ENCODE measurements at regions not wholly inside any gene's neighbourhood (a gene's known extent, or its start where the extent isn't known, plus 50 kb on each side); places are given as distances from the start of the nearest gene placed in this dataset.

DNA sequence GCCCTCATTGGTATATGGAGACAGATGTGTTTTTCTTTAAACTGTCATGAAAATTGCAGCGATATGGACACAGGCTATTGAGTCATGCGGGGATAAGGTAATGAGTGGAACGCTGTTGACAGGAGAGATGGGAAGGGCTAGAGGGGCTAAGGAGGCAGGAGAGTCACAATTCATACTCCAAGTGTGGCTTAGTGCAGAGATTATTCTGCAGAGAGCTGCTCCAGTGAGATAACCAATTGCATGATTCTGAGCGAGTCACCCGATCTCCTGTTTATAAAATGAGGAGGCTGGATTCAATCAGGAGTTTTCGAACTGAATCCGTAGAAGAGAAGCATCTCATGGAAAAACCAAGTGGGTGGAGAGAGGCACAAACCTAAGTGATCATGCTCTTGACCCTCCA is 106.4 kb upstream of the PLEKHG7 start:
- TF ChIP-seq, protein P1, sequence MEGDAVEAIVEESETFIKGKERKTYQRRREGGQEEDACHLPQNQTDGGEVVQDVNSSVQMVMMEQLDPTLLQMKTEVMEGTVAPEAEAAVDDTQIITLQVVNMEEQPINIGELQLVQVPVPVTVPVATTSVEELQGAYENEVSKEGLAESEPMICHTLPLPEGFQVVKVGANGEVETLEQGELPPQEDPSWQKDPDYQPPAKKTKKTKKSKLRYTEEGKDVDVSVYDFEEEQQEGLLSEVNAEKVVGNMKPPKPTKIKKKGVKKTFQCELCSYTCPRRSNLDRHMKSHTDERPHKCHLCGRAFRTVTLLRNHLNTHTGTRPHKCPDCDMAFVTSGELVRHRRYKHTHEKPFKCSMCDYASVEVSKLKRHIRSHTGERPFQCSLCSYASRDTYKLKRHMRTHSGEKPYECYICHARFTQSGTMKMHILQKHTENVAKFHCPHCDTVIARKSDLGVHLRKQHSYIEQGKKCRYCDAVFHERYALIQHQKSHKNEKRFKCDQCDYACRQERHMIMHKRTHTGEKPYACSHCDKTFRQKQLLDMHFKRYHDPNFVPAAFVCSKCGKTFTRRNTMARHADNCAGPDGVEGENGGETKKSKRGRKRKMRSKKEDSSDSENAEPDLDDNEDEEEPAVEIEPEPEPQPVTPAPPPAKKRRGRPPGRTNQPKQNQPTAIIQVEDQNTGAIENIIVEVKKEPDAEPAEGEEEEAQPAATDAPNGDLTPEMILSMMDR (IDR thresholded peaks at IDR 0.05) = no peak
- Histone ChIP-seq H3K27ac (no peak overlapping the region), H3K36me3 (no peaks in the 10 kb centered on the region), H3K9me3 (peaks cover 14% of the 10 kb centered on the region), H3K4me1 (no peaks in the 10 kb centered on the region), H3K27me3 (ENCODE audit: low read depth) (no peaks in the 10 kb centered on the region), H3K4me3 (no peak overlapping the region)
- ATAC-seq = no peak
- no peak for DNase-seq
- intact Hi-C loops (cut with DNase I) = no loop called here

DNA sequence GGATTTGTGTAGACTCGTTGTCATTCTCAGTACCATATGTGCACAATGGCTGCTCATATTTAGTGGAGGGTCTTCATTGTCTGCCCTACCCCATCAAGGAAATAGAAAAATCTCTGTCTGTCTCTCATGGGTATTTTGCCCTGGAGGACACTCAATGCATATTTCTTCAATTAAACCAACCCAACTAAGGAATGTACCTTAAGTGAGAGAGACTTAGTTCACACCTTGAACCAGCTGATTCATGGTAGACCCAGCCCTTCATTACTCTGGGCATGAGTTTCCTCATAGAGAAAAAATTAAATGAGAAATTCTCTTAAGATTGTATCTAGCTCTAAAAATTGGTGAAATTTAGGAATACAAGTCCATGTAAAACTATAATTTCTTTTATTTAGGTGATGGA is 107.1 kb upstream of the PLEKHG7 start:
- H3K27ac ChIP-seq = no peak overlapping the region
- H3K9me3 ChIP-seq = peaks cover 14% of the 10 kb centered on the region
- H3K36me3 ChIP-seq = no peaks in the 10 kb centered on the region
- no peak overlapping the region for H3K4me3 ChIP-seq
- DNase-seq = no peak
- intact Hi-C loops (cut with DNase I) = no loop called here
- no peak for ATAC-seq
- H3K27me3 ChIP-seq (ENCODE audit: low read depth) = no peaks in the 10 kb centered on the region
- H3K4me1 ChIP-seq = no peaks in the 10 kb centered on the region
- TF ChIP-seq, protein P1 (IDR thresholded peaks at IDR 0.05) = no peak

DNA sequence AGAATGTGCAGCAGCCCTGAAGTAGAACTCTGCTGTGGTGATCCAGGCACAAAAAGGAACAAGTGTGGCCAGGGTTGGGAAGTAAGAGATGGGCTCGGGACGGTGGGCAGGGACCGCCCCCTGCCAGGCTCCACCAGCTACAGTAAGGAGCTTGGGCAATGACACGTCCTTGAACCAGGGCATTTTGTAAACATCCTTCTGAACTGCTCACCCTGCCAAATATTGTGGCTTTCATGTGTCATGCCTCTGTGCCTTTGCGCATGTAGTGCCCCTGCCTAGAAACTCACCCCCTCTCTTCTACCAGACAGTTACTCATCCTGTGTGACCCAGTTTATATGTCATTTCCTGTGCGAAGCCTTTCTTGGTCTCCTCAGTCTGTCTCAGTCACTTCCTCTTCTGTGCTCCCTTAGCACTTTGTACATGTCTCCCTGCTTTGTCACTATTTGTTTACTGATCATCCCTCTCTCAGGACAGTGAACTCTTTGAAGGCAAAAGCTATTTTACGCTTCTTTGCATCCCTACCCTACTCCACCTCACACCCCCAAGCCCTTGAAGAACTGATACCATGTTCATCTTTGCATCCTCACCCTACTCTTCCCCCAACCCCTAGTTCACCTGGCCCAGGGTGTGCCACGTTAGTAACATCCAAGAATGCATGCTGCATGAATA is 108.9 kb upstream of the PLEKHG7 start:
- ATAC-seq (peak; percentile 94 to 97), DNase-seq (peak; percentile 54)
- Histone ChIP-seq H3K36me3 (no peaks in the 10 kb centered on the region), H3K4me1 (no peaks in the 10 kb centered on the region), H3K27ac (peak overlapping the region; percentile 67), H3K27me3 (ENCODE audit: low read depth) (no peaks in the 10 kb centered on the region), H3K4me3 (no peak overlapping the region), H3K9me3 (no peaks in the 10 kb centered on the region)
- intact Hi-C loops (cut with DNase I) = no loop called here
- TF ChIP-seq, protein P1 (IDR thresholded peaks at IDR 0.05) = no peak

DNA sequence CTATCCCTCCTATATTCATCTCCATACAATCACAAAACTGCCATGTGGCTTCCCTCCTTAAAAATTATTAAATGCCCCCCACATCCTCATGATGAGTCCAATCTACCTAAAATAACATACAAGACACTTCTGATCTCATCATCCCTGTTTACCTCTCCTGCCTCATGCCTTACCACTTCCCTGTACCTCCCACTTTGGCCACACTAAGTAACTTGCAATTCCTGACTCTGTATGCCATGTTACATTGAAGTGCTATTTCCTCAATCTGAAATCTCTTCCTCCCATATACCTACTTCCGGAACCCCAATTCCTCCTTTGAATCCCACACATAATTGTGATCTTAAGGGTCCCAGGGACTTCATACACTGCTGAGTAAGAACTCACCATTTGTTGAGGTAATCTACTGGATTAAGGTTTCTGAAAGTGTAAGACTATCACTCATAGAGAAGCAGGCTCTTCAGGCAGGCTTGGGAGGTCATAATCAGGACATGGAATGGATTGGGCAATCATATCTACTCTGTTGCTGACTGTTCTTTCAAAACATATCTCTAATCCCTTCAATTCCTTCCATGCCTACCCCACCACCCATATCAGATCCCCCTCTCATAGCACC is 117.6 kb upstream of the PLEKHG7 start:
- Histone ChIP-seq H3K9me3 (no peaks in the 10 kb centered on the region), H3K4me1 (no peaks in the 10 kb centered on the region), H3K4me3 (no peak overlapping the region), H3K36me3 (no peaks in the 10 kb centered on the region), H3K27ac (no peak overlapping the region), H3K27me3 (ENCODE audit: low read depth) (no peaks in the 10 kb centered on the region)
- TF ChIP-seq, protein P1 (IDR thresholded peaks at IDR 0.05) = no peak
- ATAC-seq (peak; percentile 41 to 48), DNase-seq (no peak)
- intact Hi-C loops (cut with DNase I) = no loop called here

DNA sequence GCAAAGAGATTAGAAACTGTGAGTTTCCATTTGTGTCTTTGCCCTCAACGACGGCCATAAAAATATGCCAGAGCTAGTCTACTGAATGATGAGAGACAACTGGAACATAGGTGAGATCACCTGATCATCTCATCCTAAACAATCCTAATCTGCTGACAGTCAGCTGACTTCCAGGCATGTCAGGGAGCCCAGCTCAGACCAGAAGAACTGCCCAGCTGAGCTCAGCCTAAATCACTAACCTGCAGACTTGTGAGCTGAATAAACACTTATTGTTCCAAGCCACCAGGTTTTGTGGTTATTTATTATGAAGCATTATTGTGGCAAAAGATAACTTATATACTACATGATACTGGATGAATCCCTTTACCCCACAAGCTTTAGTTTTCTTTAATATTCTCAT is 118.9 kb upstream of the PLEKHG7 start:
- TF ChIP-seq, protein P1 (IDR thresholded peaks at IDR 0.05) = no peak
- DNase-seq = no peak
- Histone ChIP-seq H3K4me1 (no peaks in the 10 kb centered on the region), H3K27ac (no peak overlapping the region), H3K36me3 (no peaks in the 10 kb centered on the region), H3K9me3 (no peaks in the 10 kb centered on the region), H3K27me3 (ENCODE audit: low read depth) (no peaks in the 10 kb centered on the region), H3K4me3 (no peak overlapping the region)
- intact Hi-C loops (cut with DNase I) = no loop called here
- no peak for ATAC-seq

Measured in lower lobe of right lung (tissue), 2 donors.